DOHH2 (cell line): ENCODE measurements at regions not wholly inside any gene's neighbourhood (a gene's known extent, or its start where the extent isn't known, plus 50 kb on each side); places are given as distances from the start of the nearest gene placed in this dataset.

Experiments used
- H3F3A ChIP-seq: fragments of 200-600 bp; sonication (generic), shearing (Covaris generic); 2 replicates; pipeline ENCODE4 v1.6.0; 2016; ENCODE audit warnings: antibody characterized with exemption, mild to moderate bottlenecking; ENCODE audit not compliant: control insufficient read depth, insufficient read depth
- H3K27ac ChIP-seq: fragments of 200-600 bp; sonication (generic); 2 replicates; pipeline ENCODE4 v1.5.1; 2014; ENCODE audit warnings: low read depth, mild to moderate bottlenecking, low read length, moderate library complexity
- H3K27me3 ChIP-seq: fragments of 200-600 bp; sonication (generic); 2 replicates; pipeline ENCODE4 v1.6.1; 2014; ENCODE audit warnings: mild to moderate bottlenecking, low read length, mixed read lengths; ENCODE audit not compliant: control insufficient read depth
- H3K36me3 ChIP-seq: fragments of 200-600 bp; sonication (generic); 2 replicates; pipeline ENCODE4 v1.6.1; 2014; ENCODE audit warnings: mild to moderate bottlenecking, low read length, moderate library complexity, mixed read lengths; ENCODE audit not compliant: control insufficient read depth
- H3K4me1 ChIP-seq: fragments of 200-600 bp; sonication (generic); 2 replicates; pipeline ENCODE4 v1.6.1; 2014; ENCODE audit warnings: mild to moderate bottlenecking, low read length, mixed read lengths; ENCODE audit not compliant: control insufficient read depth
- H3K4me2 ChIP-seq: fragments of 200-600 bp; sonication (generic); 2 replicates; pipeline ENCODE4 v1.6.0; 2014; ENCODE audit warnings: mild to moderate bottlenecking, low read length, moderate library complexity
- H3K4me3 ChIP-seq: fragments of 200-600 bp; sonication (generic); 2 replicates; pipeline ENCODE4 v1.5.1; 2014; ENCODE audit warnings: mild to moderate bottlenecking, low read length, mixed read lengths
- H3K79me2 ChIP-seq: fragments of 200-600 bp; sonication (generic); 2 replicates; pipeline ENCODE4 v1.6.1; 2014; ENCODE audit warnings: mild to moderate bottlenecking, low read length, mixed read lengths; ENCODE audit not compliant: control insufficient read depth
- H3K9me2 ChIP-seq: fragments of 200-600 bp; sonication (generic); replicated peaks from 2 replicates; pipeline ENCODE4 v1.6.1; 2014; ENCODE audit warnings: mild to moderate bottlenecking, low read length, mixed read lengths; ENCODE audit not compliant: control insufficient read depth
- H3K9me3 ChIP-seq: fragments of 200-600 bp; sonication (generic); 2 replicates; pipeline ENCODE4 v1.6.1; 2014; ENCODE audit warnings: antibody characterized with exemption, low read length, mixed read lengths; ENCODE audit not compliant: control insufficient read depth, insufficient read depth
- H4K20me1 ChIP-seq: fragments of 200-600 bp; sonication (generic); 2 replicates; pipeline ENCODE4 v1.6.0; 2014; ENCODE audit warnings: low read depth, mild to moderate bottlenecking, antibody characterized with exemption, low read length, moderate library complexity; ENCODE audit not compliant: control insufficient read depth, insufficient read depth
- CTCF ChIP-seq: fragments of 200-600 bp; sonication (generic); IDR thresholded peaks from one replicate; pipeline ENCODE4 v1.5.1; 2014; ENCODE audit warnings: antibody characterized with exemption, mild to moderate bottlenecking, low read depth, low read length; ENCODE audit not compliant: poor library complexity, severe bottlenecking
- EZH2phosphoT487 ChIP-seq: fragments of 200-600 bp; sonication (generic); IDR thresholded peaks from 2 replicates; pipeline ENCODE4 v1.6.1; 2017; ENCODE audit warnings: borderline replicate concordance, mild to moderate bottlenecking, antibody characterized with exemption, low read length, moderate library complexity, mixed read lengths

GRCh38 chr15:81729340-81729739 is 316.5 kb downstream of the MEX3B start:
- Histone ChIP-seq H3K27me3 (no peaks in the 10 kb centered on the region), H3K4me2 (no peak overlapping the region), H3K79me2 (no peaks in the 10 kb centered on the region), H3K27ac (no peak overlapping the region), H3K4me3 (no peak overlapping the region), H3K9me3 (0 out of 2 replicates have a peak, but pooled peaks cover 6% of the 10 kb centered on the region), H3K4me1 (no peaks in the 10 kb centered on the region), H3F3A (no peaks in the 10 kb centered on the region), H4K20me1 (no peaks in the 10 kb centered on the region), H3K9me2 (no peaks in the 10 kb centered on the region), H3K36me3 (no peaks in the 10 kb centered on the region)
- no peak for TF ChIP-seq EZH2phosphoT487
- TF ChIP-seq CTCF, result no peak

GRCh38 chr15:81728726-81729125 is 317.1 kb downstream of the MEX3B start:
- H3K27me3 ChIP-seq, result no peaks in the 10 kb centered on the region
- no peak for TF ChIP-seq CTCF
- no peak for TF ChIP-seq EZH2phosphoT487

GRCh38 chr15:81725590-81725989 is 320.2 kb downstream of the MEX3B start:
- Histone ChIP-seq H3K4me3 (no peak overlapping the region), H3K4me1 (no peaks in the 10 kb centered on the region), H4K20me1 (no peaks in the 10 kb centered on the region), H3K9me3 (0 out of 2 replicates have a peak, but pooled peaks cover 6% of the 10 kb centered on the region), H3K27ac (no peak overlapping the region), H3K79me2 (no peaks in the 10 kb centered on the region), H3K4me2 (no peak overlapping the region), H3K27me3 (no peaks in the 10 kb centered on the region), H3K36me3 (no peaks in the 10 kb centered on the region), H3K9me2 (no peaks in the 10 kb centered on the region), H3F3A (no peaks in the 10 kb centered on the region)
- no peak for TF ChIP-seq EZH2phosphoT487

More at GRCh38 chr15:81728726-81729125, 317.1 kb downstream of the MEX3B start:
- no peaks in the 10 kb centered on the region for H4K20me1 ChIP-seq
- no peak overlapping the region for H3K4me3 ChIP-seq
- no peaks in the 10 kb centered on the region for H3F3A ChIP-seq
- H3K36me3 ChIP-seq, result no peaks in the 10 kb centered on the region
- no peaks in the 10 kb centered on the region for H3K4me1 ChIP-seq
- no peaks in the 10 kb centered on the region for H3K9me2 ChIP-seq
- no peaks in the 10 kb centered on the region for H3K79me2 ChIP-seq
- 0 out of 2 replicates have a peak, but pooled peaks cover 6% of the 10 kb centered on the region for H3K9me3 ChIP-seq
- no peak overlapping the region for H3K27ac ChIP-seq
- no peak overlapping the region for H3K4me2 ChIP-seq

- Histone ChIP-seq H3F3A (no peaks in the 10 kb centered on the region), H3K9me2 (no peaks in the 10 kb centered on the region), H3K79me2 (no peaks in the 10 kb centered on the region), H3K27me3 (no peaks in the 10 kb centered on the region), H3K9me3 (0 out of 2 replicates have a peak, but pooled peaks cover 6% of the 10 kb centered on the region), H3K4me1 (no peaks in the 10 kb centered on the region), H3K36me3 (no peaks in the 10 kb centered on the region), H4K20me1 (no peaks in the 10 kb centered on the region), H3K4me2 (no peak overlapping the region), H3K27ac (no peak overlapping the region), H3K4me3 (no peak overlapping the region)
- TF ChIP-seq CTCF, result no peak
- TF ChIP-seq EZH2phosphoT487, result no peak
These were observed 321.3 kb downstream of the MEX3B start for GRCh38 chr15:81724536-81724935.
